HEK293T (cell line): ENCODE measurements at regions not wholly inside any gene's neighbourhood (a gene's known extent, or its start where the extent isn't known, plus 50 kb on each side); places are given as distances from the start of the nearest gene placed in this dataset.
"Not testable (repeated sequence)": the region's sequence is repeated elsewhere in the genome, so short reads cannot be mapped to it uniquely, and the experiment has no call there.

ENCODE experiments used
- CTCF ChIA-PET: fragments of 350-600 bp; formaldehyde crosslinking; extraction: SDS; loops from one replicate; lab custom pipeline; 2021; ENCODE audit warnings: antibody characterized with exemption, inconsistent platforms; lab: Yijun Ruan, JAX
- POLR2A ChIA-PET: fragments of 350-600 bp; formaldehyde crosslinking; extraction: SDS; loops from one replicate; lab custom pipeline; 2020; ENCODE audit warnings: antibody characterized with exemption, inconsistent platforms; lab: Yijun Ruan, JAX
- DNase-seq: peaks from one replicate; pipeline ENCODE4 v3.0.0; 2012; ENCODE audit warnings: mixed read lengths; ENCODE audit errors: extremely low spot score
- ARNT ChIP-seq: fragments of 450-650 bp; IDR thresholded peaks from 2 replicates; pipeline ENCODE4 v1.6.1; 2017; ENCODE audit warnings: mild to moderate bottlenecking
- BHLHE40 ChIP-seq: fragments of 450-650 bp; IDR thresholded peaks from 2 replicates; pipeline ENCODE4 v1.6.1; 2016; ENCODE audit warnings: mild to moderate bottlenecking, moderate library complexity, borderline replicate concordance
- CTBP1 ChIP-seq: fragments of 450-650 bp; IDR thresholded peaks from 2 replicates; pipeline ENCODE4 v1.6.1; 2016; ENCODE audit warnings: borderline replicate concordance
- ELF4 ChIP-seq: fragments of 450-650 bp; IDR thresholded peaks from 2 replicates; pipeline ENCODE4 v1.6.1; 2017; ENCODE audit warnings: antibody characterized with exemption
- FOXA1 ChIP-seq: fragments of 450-650 bp; IDR thresholded peaks from 2 replicates; pipeline ENCODE4 v1.6.1; 2016; ENCODE audit warnings: mild to moderate bottlenecking
- FOXK2 ChIP-seq: fragments of 450-650 bp; IDR thresholded peaks from 2 replicates; pipeline ENCODE4 v1.6.1; 2016; ENCODE audit warnings: mild to moderate bottlenecking
- FOXM1 ChIP-seq: fragments of 450-650 bp; IDR thresholded peaks from 2 replicates; pipeline ENCODE4 v1.6.1; 2017; ENCODE audit warnings: mild to moderate bottlenecking, borderline replicate concordance
- HDGF ChIP-seq: fragments of 450-650 bp; IDR thresholded peaks from 2 replicates; pipeline ENCODE4 v1.6.1; 2017; ENCODE audit warnings: antibody characterized with exemption, borderline replicate concordance
- L3MBTL2 ChIP-seq: fragments of 450-650 bp; conservative IDR thresholded peaks from 2 replicates; pipeline ENCODE4 v1.6.1; 2016; ENCODE audit warnings: mild to moderate bottlenecking
- LEF1 ChIP-seq: fragments of 450-650 bp; IDR thresholded peaks from 2 replicates; pipeline ENCODE4 v1.6.1; 2017; ENCODE audit warnings: mild to moderate bottlenecking, borderline replicate concordance
- NFRKB ChIP-seq: fragments of 450-650 bp; IDR thresholded peaks from 2 replicates; pipeline ENCODE4 v1.6.1; 2016; ENCODE audit warnings: mild to moderate bottlenecking, moderate library complexity
- PKNOX1 ChIP-seq: fragments of 450-650 bp; IDR thresholded peaks from 2 replicates; pipeline ENCODE4 v1.6.1; 2016
- SP1 ChIP-seq: fragments of 450-650 bp; IDR thresholded peaks from 2 replicates; pipeline ENCODE4 v1.6.1; 2017
- SUZ12 ChIP-seq: fragments of 450-650 bp; IDR thresholded peaks from 2 replicates; pipeline ENCODE4 v1.6.1; 2016; ENCODE audit warnings: mild to moderate bottlenecking
- TARDBP ChIP-seq: fragments of 450-650 bp; IDR thresholded peaks from 2 replicates; pipeline ENCODE4 v1.6.1; 2016
- ZNF384 ChIP-seq: fragments of 450-650 bp; IDR thresholded peaks from 2 replicates; pipeline ENCODE4 v1.6.1; 2016

GRCh38 chr5:159682623-159683022 is 233.7 kb upstream of the ADRA1B start:
- TF ChIP-seq HDGF (no peak), ARNT (no peak), BHLHE40 (no peak), TARDBP (no peak), CTBP1 (no peak), LEF1 (no peak), SUZ12 (no peak), SP1 (no peak), FOXM1 (no peak), ELF4 (no peak), FOXA1 (no peak), ZNF384 (no peak)
- DNase-seq, result no peak
- CTCF ChIA-PET, result interaction anchor here (0.6 kb wide), 1 partner anchor 529 kb away, joined by 3 read pairs; no protein-coding TSS in a partner anchor
- POLR2A ChIA-PET, result no interaction called here

DNA sequence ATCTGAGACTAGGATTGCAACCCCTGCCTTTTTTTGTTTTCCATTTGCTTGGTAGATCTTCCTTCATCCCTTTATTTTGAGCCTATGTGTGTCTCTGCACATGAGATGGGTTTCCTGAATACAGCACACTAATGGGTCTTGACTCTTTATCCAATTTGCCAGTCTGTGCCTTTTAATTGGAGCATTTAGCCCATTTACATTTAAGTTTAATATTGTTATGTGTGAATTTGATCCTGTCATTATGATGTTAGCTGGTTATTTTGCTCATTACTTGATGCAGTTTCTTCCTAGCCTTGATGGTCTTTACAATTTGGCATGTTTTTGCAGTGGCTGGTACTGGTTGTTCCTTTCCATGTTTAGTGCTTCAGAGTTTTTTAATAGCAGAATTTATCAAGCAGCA is 228.4 kb upstream of the ADRA1B start:
- POLR2A ChIA-PET, DNase-seq, CTCF ChIA-PET: not testable (repeated sequence)

DNA sequence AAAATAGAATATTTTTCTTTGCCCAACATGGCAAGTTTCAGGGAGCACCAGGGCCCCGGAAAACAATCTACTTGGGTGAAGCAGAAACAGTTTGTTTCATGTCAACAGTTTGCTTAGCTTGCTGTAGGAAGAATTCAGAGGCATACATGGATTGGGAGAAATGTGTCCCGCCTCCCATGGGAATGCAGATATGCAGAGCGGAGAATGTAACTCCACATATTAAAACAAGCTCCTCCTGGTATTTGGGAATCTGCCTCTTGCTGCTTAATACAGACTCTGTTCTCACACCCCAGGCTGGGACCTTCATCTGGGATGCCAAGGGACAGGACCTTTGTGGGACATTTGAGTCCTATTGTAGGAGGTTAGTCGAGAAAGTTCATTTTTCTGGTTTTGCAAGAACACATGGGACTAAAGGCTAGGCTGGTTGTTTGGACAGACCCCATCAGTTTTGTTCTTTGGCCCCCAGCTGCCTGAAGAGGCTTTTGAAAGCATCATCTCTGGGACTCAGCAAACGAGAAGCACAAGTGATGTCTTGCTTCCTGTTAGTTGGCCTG is 220.5 kb upstream of the ADRA1B start:
- ChIA-PET CTCF (no interaction called here), POLR2A (no interaction called here)
- no peak for DNase-seq
- TF ChIP-seq ZNF384, result no peak
- no peak for TF ChIP-seq PKNOX1
- TF ChIP-seq FOXK2, result no peak
- no peak for TF ChIP-seq NFRKB
- TF ChIP-seq SUZ12, result no peak
- no peak for TF ChIP-seq LEF1
- no peak for TF ChIP-seq CTBP1
- TF ChIP-seq FOXM1, result no peak
- no peak for TF ChIP-seq L3MBTL2

DNA sequence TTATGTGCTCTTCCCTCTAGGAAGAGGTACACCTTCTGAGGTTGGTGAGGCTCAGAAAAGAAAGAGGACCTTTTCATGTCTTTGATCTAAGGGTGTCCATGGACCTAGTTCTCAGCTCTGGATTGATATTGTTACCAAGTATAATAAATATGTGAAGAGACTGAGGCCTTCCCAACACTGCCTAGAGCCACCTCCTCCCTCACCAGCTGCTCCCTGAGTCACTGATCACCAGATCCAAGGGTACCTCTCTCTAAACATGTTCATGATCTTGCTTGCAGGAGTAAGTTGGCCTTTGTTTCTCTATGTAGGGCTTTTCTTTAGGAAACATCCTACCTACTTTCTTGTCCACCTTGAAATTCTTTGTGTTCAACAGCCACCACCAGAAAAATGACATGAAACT is 218.8 kb upstream of the ADRA1B start:
- ChIA-PET POLR2A (no interaction called here), CTCF (interaction anchor here (0.6 kb wide), 1 partner anchor 11 kb away, joined by 3 read pairs; no protein-coding TSS in a partner anchor)
- no peak for DNase-seq
- TF ChIP-seq ZNF384 (no peak), TARDBP (no peak), FOXM1 (no peak), LEF1 (no peak)

DNA sequence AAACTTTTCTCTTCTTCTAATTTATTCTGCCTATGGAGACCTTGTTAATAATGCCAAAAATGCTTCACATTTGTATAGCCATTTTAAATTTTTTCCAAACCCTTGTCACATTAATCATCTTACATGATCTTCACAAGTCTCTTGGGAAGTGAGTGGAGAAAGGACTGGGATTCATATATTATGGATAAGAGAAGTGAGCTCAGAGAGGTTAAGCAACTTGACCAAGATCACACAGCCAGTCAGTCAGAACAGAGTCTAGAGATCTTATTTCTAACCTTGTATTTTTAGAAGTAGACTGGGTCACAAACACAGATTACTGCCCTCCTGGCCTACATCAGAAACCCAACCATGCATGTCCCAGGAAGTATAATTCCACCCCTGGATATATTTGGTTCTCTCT is 218.0 kb upstream of the ADRA1B start:
- ChIA-PET POLR2A (no interaction called here), CTCF (interaction anchor here (0.6 kb wide), 1 partner anchor 14 kb away, joined by 5 read pairs; no protein-coding TSS in a partner anchor)
- no peak for DNase-seq
- TF ChIP-seq ZNF384, result no peak
- TF ChIP-seq L3MBTL2, result no peak
- no peak for TF ChIP-seq FOXA1
- no peak for TF ChIP-seq FOXK2
- no peak for TF ChIP-seq BHLHE40
- no peak for TF ChIP-seq LEF1
- TF ChIP-seq PKNOX1, result no peak
- no peak for TF ChIP-seq FOXM1
- no peak for TF ChIP-seq ELF4
- TF ChIP-seq ARNT, result no peak
- TF ChIP-seq NFRKB, result no peak
- no peak for TF ChIP-seq CTBP1
- TF ChIP-seq TARDBP, result no peak
- no peak for TF ChIP-seq SUZ12

DNA sequence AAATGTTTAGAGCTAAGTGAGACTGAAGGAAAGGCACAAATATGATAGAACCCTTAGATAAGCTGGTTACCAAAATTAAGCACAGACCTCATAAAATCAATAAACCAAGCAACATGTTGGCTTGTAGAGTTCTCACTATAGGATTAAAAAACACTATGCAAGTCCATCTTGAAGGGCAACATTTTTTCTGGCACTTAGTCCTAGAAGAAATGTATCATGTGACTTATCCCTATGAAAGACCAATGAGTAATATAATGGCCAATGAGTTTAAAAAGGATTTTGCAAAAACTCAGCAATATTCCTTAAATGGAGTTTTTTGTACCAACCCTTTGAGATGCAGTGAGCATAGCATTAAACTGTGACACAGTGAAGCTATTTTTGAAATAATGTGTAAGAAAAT is 216.3 kb upstream of the ADRA1B start:
- POLR2A ChIA-PET, result no interaction called here
- CTCF ChIA-PET, result no interaction called here
- TF ChIP-seq FOXA1, result no peak
- no peak for DNase-seq

DNA sequence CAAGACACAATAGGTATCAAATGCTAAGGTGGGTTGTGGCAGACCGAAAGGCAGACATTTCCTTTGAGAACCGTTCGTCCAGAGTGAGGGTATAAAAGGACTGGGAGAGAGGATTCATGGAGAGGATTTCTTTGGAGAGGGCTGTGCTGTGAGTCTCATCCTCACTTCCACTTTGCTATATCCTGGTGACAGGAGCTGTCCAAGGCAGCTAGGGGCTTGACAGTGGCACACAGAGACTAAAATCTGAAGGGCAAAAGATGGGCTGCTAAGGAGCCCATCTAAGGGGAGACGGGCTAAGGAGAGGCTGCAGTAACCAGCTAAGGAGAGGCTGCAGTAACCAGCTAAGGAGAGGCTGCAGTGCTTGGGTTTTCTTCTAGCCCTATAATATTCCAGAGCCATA is 214.0 kb upstream of the ADRA1B start:
- ChIA-PET POLR2A (no interaction called here), CTCF (no interaction called here)
- TF ChIP-seq ARNT (no peak), ZNF384 (no peak), TARDBP (no peak), FOXM1 (no peak), FOXK2 (no peak), L3MBTL2 (no peak), BHLHE40 (no peak), FOXA1 (no peak), HDGF (no peak), ELF4 (no peak)
- no peak for DNase-seq

DNA sequence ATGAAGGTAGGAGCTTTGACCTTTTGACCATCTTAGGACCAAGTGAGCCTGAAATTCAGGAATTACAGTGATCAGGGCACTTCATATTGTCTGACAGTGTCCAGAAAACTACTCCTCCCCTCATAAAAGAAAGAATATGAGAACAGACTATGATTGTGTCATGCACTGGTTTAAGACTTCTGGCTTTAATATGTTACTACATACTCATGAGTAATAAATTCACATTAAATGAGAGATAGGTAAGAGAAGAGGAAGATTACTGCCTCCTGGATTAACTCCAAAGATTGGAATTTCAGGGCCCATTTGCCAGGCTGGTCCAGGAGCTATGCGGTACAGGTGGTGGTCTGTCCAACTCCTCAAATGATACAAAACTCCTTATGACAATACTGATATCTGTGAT is 213.5 kb upstream of the ADRA1B start:
- POLR2A ChIA-PET, result no interaction called here
- DNase-seq, result no peak
- CTCF ChIA-PET, result no interaction called here
- TF ChIP-seq SP1 (no peak), BHLHE40 (no peak), FOXA1 (no peak), NFRKB (no peak), CTBP1 (no peak), LEF1 (no peak), TARDBP (no peak), ELF4 (no peak), FOXM1 (no peak), ZNF384 (no peak), FOXK2 (no peak), HDGF (no peak), ARNT (no peak), L3MBTL2 (no peak), PKNOX1 (no peak)
